GM18499 (cell line): ENCODE measurements at regions not wholly inside any gene's neighbourhood (a gene's known extent, or its start where the extent isn't known, plus 50 kb on each side); places are given as distances from the start of the nearest gene placed in this dataset.

Experiments
- ATAC-seq: cut with Tn5 transposase; IDR thresholded peaks from one replicate; pipeline ENCODE4 v1.9.1; 2021; ENCODE audit warnings: moderate number of reproducible peaks; ENCODE audit not compliant: insufficient read depth, unreplicated experiment

GRCh38 chr14:73783107-73783727 is 68.4 kb upstream of the PTGR2 start:
- no peak for ATAC-seq

- no peak for ATAC-seq
Measured at GRCh38 chr14:73782623-73783022, 68.4 kb upstream of the PNMA1 start.

- ATAC-seq: no peak
Measured at GRCh38 chr14:73780896-73781295, 66.7 kb upstream of the PNMA1 start.

GRCh38 chr14:73780391-73780790 is 66.2 kb upstream of the PNMA1 start:
- ATAC-seq: no peak

GRCh38 chr14:73778736-73779135 is 64.6 kb upstream of the PNMA1 start:
- no peak for ATAC-seq

GRCh38 chr14:73777420-73777819 is 63.2 kb upstream of the PNMA1 start:
- no peak for ATAC-seq

- no peak for ATAC-seq
Measured at GRCh38 chr14:73776194-73776537, 62.0 kb upstream of the PNMA1 start.

- no peak for ATAC-seq
Measured at GRCh38 chr14:73775339-73776193, 61.4 kb upstream of the PNMA1 start.

- ATAC-seq: no peak
Measured at GRCh38 chr14:73774671-73775070, 60.5 kb upstream of the PNMA1 start.

- no peak for ATAC-seq
Measured at GRCh38 chr14:73774241-73774570, 60.0 kb upstream of the PNMA1 start.

GRCh38 chr14:73773441-73774240 is 59.5 kb upstream of the PNMA1 start:
- ATAC-seq: no peak

- peak; percentile 37 for ATAC-seq
Measured at GRCh38 chr14:73771848-73772638, 57.9 kb upstream of the PNMA1 start.

GRCh38 chr14:73770977-73771847 is 57.0 kb upstream of the PNMA1 start:
- no peak for ATAC-seq

GRCh38 chr14:73768107-73768506 is 53.9 kb upstream of the PNMA1 start:
- ATAC-seq: no peak

GRCh38 chr14:73764406-73765280 is 50.5 kb upstream of the PNMA1 start:
- no peak for ATAC-seq
